HG03064 (cell line): ENCODE measurements at regions not wholly inside any gene's neighbourhood (a gene's known extent, or its start where the extent isn't known, plus 50 kb on each side); places are given as distances from the start of the nearest gene placed in this dataset.

Source experiments
- ATAC-seq: cut with Tn5 transposase; IDR thresholded peaks from one replicate; pipeline ENCODE4 v1.9.1; 2021; ENCODE audit warnings: low read depth; ENCODE audit not compliant: unreplicated experiment

GRCh38 chr14:101465795-101466448, 95.4 kb upstream of the DIO3 start:
- no peak for ATAC-seq

DNA sequence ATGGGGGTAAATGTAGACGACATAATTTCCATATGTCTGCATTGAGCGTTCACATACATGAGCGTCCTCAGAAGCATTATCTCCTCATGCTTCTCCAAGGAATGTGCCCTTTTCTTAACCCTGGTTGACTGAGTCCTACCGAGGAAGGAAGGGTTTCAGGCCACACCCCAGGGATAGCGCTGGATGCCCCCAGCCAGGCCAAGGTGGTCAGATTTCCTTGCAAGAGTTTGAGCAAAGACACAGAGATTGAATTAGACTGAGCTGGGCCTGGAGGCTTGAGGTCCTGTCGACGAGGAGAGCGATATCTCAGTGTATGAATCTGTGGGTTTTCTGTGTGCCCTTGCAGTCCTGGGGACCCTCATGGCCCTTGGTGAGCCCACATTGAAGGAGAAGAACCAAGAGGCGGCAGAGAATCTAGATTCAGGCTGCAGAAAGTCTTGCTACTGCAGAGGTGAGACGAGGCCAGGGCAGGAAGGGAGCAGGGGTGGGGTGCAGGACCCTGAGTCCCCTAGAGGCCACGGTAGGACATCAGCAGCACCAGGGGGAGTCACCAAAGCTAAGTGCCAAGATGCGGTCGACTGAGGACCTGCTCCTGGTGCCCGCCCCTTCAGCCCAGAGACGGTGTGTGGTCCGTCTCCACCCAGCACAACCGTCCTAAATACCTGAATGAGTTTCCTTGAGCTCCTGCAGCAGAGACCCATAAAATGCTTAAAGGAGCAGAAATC, 94.7 kb upstream of the DIO3 start:
- no peak for ATAC-seq

- ATAC-seq: no peak
Observed at GRCh38 chr14:101467181-101467926, 93.9 kb upstream of the DIO3 start.

- no peak for ATAC-seq
Observed at GRCh38 chr14:101469382-101470247, 91.7 kb upstream of the DIO3 start.

- no peak for ATAC-seq
Observed at GRCh38 chr14:101470266-101470665, 91.0 kb upstream of the DIO3 start.

GRCh38 chr14:101471723-101472517, 89.4 kb upstream of the DIO3 start:
- no peak for ATAC-seq

- no peak for ATAC-seq
Observed at GRCh38 chr14:101472518-101472849, 88.8 kb upstream of the DIO3 start.

DNA sequence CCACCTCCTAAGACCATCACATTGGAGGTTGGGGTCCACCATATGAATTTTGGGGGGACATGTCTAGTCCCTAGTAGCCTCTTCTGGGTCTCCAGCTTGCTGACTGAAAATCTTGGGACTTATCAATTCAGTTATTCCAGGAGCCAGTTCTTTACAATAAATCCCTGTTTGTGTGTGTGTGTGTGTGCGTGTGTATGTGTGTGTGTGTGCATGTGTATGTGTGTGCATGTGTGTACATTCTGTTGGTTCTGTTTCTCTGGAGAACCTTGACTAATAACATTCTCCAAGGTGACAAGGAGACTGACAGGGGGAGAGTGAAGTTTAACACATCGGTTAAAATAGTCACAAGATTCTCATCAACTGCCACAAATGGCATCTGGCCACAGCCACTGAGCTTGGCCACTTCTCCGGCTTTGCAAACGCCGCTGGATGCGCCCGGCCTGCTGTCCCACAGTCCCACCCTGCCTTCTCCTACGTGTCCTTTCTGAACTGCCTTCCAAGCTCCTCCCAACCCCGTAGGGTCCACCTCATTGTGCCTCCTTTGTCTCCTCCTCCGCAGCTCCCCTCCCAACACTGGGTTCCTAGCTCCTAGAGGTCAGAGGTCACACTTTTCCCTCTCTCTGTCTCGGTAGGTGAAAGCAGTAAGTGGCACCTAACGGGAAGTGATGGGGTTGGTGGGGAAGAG, 88.1 kb upstream of the DIO3 start:
- no peak for ATAC-seq

DNA sequence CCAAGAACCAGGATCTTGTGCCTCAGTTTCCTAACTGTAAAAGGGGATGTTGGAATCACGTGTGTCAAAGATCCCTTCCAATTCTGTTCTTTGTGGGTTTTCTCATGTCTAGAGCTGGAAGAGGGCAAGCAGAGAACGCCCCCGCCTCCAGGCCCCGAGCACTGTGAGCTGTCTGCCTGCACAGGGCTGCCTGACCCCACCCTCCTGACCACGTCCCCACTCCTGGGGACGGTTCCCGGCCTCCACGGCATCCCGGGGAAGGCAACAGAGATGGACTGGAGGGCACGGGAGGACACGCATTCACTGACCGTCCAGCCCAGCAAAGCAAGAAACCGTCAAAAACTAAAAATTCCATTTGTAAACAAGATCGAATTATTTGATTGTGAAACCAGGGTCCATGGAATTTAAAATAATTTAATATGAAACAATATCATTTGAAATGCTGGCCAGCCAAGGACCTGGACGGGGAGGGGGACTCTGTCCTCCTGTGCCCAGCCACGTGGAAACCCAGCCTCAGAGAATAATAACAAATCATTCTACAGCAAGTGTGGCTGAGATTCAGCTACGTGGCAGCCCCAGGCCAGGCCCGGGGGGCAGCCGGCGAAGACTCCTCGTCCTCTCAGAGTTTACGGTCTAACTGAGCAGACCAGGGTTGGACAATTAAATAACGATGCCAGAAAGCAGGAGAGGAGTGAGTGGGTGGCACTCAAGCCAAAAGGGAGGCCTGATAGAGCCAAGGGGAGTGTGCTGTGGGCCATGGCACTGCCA, 87.3 kb upstream of the DIO3 start:
- ATAC-seq: no peak

GRCh38 chr14:101474563-101475455, 86.5 kb upstream of the DIO3 start:
- no peak for ATAC-seq

- ATAC-seq: no peak
Observed at GRCh38 chr14:101475456-101476257, 85.6 kb upstream of the DIO3 start.

DNA sequence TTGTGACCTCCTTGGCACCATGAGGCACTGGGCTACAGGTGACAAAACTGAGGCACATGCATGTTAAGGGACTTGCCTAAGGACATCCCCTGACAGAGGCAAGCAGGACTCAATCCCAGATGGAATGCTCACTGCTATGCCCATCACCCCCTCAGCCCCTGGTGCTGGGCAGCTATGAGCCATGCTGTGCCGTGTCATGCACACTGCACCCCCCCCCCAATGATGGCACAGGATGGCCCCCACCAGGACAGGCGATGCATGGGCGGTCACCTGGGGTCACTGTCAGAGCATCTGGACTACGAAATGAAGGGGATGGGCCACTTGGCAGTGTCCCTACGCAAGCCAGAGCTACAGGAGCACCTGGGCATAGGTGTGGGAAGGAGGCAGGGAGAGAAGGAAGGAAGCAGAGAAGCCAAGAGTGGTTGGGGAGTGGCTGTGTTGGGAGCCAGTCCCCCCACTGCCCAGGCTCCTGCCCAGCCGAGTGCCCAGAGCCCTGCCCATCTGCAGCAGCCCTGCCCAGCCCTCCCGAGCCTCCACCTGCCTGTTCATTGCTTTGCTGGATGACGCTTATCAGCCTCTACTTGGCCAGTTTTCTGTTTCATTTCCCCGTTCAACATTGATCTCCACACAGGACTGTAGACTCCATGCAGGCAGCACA, 84.9 kb upstream of the DIO3 start:
- ATAC-seq: no peak

- no peak for ATAC-seq
Observed at GRCh38 chr14:101476916-101477553, 84.3 kb upstream of the DIO3 start.

GRCh38 chr14:101477648-101478047, 83.6 kb upstream of the DIO3 start:
- no peak for ATAC-seq

DNA sequence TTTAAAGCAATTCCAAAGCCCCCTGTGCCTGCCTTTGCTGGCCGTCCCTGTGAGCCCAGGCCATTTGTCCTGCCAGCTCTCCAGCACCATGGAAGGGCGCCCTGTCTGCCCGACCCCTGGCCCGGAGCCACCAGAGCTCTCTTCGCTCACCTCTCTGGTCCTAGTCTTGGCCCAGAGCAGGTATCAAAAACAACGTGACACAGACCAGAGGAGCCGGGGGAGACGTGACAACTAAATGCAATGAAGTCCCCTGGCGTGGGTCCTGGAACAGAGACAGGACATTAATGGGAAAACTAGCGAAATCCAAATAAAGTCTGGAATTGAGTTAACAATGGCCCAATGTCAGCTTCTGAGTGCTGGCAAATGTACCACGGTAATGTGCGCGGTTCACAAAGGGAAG, 83.2 kb upstream of the DIO3 start:
- no peak for ATAC-seq

GRCh38 chr14:101478796-101479410, 82.4 kb upstream of the DIO3 start:
- no peak for ATAC-seq
